ENCODE measurements at regions not wholly inside any gene's neighbourhood (a gene's known extent, or its start where the extent isn't known, plus 50 kb on each side); places are given as distances from the start of the nearest gene placed in this dataset.
A peak's percentile ranks its signal among the peaks of the same experiment; 100 is the strongest.

DNA sequence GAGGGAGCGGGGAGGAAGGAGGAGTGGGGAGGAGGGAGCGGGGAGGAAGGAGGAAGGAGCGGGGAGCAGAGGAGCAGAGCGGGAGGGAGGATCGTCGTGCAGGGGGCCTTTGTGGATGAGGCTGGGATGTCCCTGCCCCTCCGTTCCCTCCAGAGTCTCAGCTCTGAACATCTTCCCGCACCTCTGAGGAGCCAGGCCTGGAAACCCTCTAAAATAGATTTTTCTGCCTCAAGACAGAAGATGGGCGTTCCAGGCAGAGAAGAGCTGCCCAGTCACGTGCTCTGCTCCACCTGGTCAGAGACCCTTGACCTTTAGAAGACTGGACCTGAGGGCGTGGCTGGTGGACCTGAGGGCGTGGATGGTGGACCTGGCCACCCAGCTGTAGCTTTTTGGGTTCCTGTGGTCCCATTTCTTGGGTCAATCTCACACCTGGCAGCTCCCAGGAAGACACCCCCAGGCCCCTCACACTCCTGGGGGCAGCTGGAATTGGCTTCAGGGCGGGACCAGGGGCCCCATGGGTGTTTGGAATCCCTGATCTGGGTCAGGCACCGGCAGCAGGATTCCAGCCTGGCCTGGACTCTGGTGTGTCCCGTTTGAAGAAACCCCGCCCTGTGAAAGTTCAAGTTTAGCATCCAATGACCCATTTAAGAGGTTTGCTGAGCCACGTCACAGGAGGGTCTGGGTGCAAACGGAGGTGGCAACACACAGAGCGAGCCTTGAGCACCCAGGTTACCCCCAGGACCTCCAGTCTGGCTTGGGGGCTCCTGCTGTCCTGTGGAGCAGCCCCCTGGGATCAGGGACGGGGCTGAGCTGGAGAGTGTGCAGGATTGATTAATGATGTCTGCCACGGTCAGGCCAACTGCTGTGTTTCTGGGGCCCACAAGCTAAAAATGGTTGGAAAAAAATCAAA lies 96.9 kb upstream of the BHLHE23 start:
- no peak overlapping the region for H3K4me3 ChIP-seq (replicated peaks in 1 of 2; ENCODE audit: low read depth in 2 of 2, low read length in 2 of 2)
- DNase-seq (ENCODE audit: low read depth in 2 of 2), result peak in 1 of 2 donors; percentile 27
- TF ChIP-seq CTCF (IDR thresholded peaks at IDR 0.05; ENCODE audit: low read depth, low read length), result no peak

GRCh38 chr20:63102721-63103375 lies 96.1 kb upstream of the BHLHE23 start:
- peak overlapping the region; percentile 5 to 58 for H3K4me3 ChIP-seq (replicated peaks in 1 of 2; ENCODE audit: low read depth in 2 of 2, low read length in 2 of 2)
- no peak for TF ChIP-seq CTCF (IDR thresholded peaks at IDR 0.05; ENCODE audit: low read depth, low read length)
- peak; percentile 37 to 48 for DNase-seq (ENCODE audit: low read depth in 2 of 2)

DNA sequence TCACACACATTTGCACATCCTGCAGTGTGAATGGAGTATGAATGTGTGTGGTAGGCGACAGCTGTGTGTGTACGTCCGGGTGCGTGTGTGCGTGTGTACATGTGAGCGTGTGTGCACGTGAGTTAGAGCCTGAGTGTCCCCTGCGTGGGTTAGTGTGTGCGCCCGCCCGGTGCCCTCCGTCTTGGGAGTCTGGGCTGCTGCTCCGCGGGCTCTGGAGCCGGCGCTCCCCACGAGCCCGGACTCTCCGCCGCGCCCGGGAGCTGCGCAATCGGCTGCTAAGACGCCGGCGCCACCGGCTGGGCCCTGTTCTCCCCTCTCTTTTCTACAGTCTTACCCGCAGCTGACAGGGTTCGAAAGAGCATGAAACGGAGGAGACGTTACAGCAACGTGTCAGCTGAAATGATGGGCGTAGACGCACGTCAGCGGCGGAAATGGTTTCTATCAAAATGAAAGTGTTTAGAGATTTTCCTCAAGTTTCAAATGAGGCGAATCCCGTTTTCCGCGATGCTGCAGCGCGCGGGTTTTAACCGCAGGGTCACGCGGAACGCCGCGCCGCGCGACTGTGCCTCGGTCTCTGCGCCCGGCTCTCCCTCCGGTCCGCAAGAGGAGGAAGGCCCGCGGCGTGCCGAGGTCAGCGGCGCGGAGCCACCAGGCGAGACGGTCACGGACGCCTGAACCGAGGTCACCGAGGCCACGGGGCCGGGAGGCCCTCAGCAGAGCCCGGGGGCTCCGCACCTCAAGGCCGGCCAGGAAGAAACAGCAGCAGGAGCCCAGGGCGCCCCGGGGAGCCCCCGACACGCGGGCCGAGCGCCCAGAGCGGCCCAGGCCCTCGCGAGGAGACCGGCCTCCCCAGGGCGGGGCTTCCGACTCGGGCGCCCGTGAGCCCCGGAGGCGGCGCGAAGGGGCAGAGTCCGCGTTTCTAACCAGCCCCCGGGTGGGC lies 95.3 kb upstream of the BHLHE23 start:
- peak; percentile 54 to 57 for DNase-seq (ENCODE audit: low read depth in 2 of 2)
- peak overlapping the region; percentile 53 to 58 for H3K4me3 ChIP-seq (replicated peaks in 1 of 2; ENCODE audit: low read depth in 2 of 2, low read length in 2 of 2)
- no peak for TF ChIP-seq CTCF (IDR thresholded peaks at IDR 0.05; ENCODE audit: low read depth, low read length)

DNA sequence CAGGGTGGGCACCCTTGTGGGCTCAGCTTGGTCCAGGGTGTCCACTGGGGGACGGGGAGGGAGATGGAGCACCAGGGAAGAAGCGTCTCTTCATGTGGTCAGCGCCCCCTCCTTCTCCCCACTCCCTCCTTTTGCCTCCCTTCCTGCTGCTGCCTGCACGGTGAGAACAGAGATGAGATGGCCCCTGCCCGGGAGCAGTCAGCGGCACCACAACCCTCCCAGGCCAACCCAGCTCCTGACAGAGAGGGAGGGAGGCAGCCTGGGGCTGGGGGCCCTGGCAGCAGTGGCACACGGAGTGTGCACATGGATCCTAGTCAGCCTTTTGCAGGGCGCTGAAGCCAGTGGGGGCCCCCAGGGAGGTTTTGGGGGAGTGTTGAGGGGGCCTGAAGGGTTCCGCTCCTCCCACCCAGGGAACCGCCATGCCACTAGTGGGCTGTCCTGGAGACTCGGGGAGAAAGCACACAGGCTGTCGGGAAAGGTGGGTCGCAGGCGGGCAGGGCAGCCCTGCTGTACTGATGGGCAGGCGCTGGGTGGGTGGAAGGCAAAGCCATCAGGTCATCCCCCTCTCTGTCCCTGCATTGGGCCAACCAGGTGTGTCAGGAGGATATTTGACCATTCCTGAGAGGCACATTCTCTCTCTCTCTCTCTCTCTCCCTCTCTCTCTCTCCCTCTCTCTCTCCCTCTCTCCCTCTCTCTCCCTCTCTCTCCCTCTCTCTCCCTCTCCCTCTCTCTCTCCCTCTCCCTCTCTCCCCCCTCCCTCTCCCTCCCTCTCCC lies 94.3 kb upstream of the BHLHE23 start:
- no peak for DNase-seq (ENCODE audit: low read depth in 2 of 2)
- no peak for TF ChIP-seq CTCF (IDR thresholded peaks at IDR 0.05; ENCODE audit: low read depth, low read length)
- H3K4me3 ChIP-seq (replicated peaks in 1 of 2; ENCODE audit: low read depth in 2 of 2, low read length in 2 of 2), result no peak overlapping the region

- H3K4me3 ChIP-seq (replicated peaks in 1 of 2; ENCODE audit: low read depth in 2 of 2, low read length in 2 of 2), result no peak overlapping the region
- no peak for TF ChIP-seq CTCF (IDR thresholded peaks at IDR 0.05; ENCODE audit: low read depth, low read length)
- no peak for DNase-seq (ENCODE audit: low read depth in 2 of 2)
These were observed 93.6 kb upstream of the BHLHE23 start for GRCh38 chr20:63100174-63100925.

Data from cardiac fibroblast (primary cell).